ENCODE measurements at regions not wholly inside any gene's neighbourhood (a gene's known extent, or its start where the extent isn't known, plus 50 kb on each side); places are given as distances from the start of the nearest gene placed in this dataset.

- WGBS (ENCODE audit: insufficient coverage, insufficient replicate concordance, low lambda C conversion rate, missing lambda C conversion rate) = 59% methylated on average over 4 of the region's 4 CpGs
- Histone ChIP-seq H3K79me2 (ENCODE audit: control insufficient read depth, insufficient read depth, low read length) (no peaks in the 10 kb centered on the region), H3K27me3 (replicated peaks in 1 of 2; ENCODE audit: control insufficient read depth in 2 of 2, insufficient read depth in 2 of 2, low read length in 1 of 2) (no peaks in the 10 kb centered on the region), H2AFZ (ENCODE audit: control insufficient read depth, low read depth, low read length) (no peak overlapping the region), H3K36me3 (ENCODE audit: control insufficient read depth in 2 of 2, insufficient read depth in 2 of 2, low read length in 1 of 2) (no peaks in the 10 kb centered on the region), H3K9ac (ENCODE audit: control insufficient read depth, insufficient read depth, low read length) (no peak overlapping the region), H3K4me2 (ENCODE audit: control insufficient read depth, insufficient read depth) (no peak overlapping the region), H3K27ac (ENCODE audit: control insufficient read depth, insufficient read depth) (no peak overlapping the region), H3K4me3 (no peak overlapping the region), H4K20me1 (ENCODE audit: control insufficient read depth, insufficient read depth) (no peaks in the 10 kb centered on the region), H3K9me3 (replicated peaks; ENCODE audit: control insufficient read depth, insufficient read depth, low read length) (no peaks in the 10 kb centered on the region), H3K4me1 (ENCODE audit: control insufficient read depth, insufficient read depth, low read length) (peaks cover 4% of the 10 kb centered on the region; the same call in 1 of the 2 replicates)
- DNase-seq (ENCODE audit: low read depth, low spot score) (no peak), FAIRE-seq (no peak), ATAC-seq (no peak)
- intact Hi-C loops (cut with micrococcal nuclease; ENCODE audit: unreplicated experiment) (no loop called here), in situ Hi-C loops (cut with MboI) (no loop called here)
- ChIA-PET RAD21 (ENCODE audit: unreplicated experiment) (no interaction called here), SMC1A (ENCODE audit: uncharacterized antibody, unreplicated experiment) (interaction anchor here (0.7 to 1.2 kb wide), 2 partner anchors 16 to 700 kb away, joined by 3 to 6 read pairs; no protein-coding TSS in a partner anchor), POLR2A (no interaction called here), CTCF (interaction anchor here (0.6 kb wide), 1 partner anchor 27 kb away, joined by 3 read pairs; no protein-coding TSS in a partner anchor)
- TF ChIP-seq HCFC1 (IDR thresholded peaks at IDR 0.05; ENCODE audit: low read length) (no peak), IKZF2 (IDR thresholded peaks at IDR 0.05) (no peak), JUND (IDR thresholded peaks at IDR 0.05; ENCODE audit: low read depth, low read length) (no peak), CHD1 (IDR thresholded peaks at IDR 0.05; ENCODE audit: low read depth, low read length) (no peak)
- TF ChIP-seq, protein P1, sequence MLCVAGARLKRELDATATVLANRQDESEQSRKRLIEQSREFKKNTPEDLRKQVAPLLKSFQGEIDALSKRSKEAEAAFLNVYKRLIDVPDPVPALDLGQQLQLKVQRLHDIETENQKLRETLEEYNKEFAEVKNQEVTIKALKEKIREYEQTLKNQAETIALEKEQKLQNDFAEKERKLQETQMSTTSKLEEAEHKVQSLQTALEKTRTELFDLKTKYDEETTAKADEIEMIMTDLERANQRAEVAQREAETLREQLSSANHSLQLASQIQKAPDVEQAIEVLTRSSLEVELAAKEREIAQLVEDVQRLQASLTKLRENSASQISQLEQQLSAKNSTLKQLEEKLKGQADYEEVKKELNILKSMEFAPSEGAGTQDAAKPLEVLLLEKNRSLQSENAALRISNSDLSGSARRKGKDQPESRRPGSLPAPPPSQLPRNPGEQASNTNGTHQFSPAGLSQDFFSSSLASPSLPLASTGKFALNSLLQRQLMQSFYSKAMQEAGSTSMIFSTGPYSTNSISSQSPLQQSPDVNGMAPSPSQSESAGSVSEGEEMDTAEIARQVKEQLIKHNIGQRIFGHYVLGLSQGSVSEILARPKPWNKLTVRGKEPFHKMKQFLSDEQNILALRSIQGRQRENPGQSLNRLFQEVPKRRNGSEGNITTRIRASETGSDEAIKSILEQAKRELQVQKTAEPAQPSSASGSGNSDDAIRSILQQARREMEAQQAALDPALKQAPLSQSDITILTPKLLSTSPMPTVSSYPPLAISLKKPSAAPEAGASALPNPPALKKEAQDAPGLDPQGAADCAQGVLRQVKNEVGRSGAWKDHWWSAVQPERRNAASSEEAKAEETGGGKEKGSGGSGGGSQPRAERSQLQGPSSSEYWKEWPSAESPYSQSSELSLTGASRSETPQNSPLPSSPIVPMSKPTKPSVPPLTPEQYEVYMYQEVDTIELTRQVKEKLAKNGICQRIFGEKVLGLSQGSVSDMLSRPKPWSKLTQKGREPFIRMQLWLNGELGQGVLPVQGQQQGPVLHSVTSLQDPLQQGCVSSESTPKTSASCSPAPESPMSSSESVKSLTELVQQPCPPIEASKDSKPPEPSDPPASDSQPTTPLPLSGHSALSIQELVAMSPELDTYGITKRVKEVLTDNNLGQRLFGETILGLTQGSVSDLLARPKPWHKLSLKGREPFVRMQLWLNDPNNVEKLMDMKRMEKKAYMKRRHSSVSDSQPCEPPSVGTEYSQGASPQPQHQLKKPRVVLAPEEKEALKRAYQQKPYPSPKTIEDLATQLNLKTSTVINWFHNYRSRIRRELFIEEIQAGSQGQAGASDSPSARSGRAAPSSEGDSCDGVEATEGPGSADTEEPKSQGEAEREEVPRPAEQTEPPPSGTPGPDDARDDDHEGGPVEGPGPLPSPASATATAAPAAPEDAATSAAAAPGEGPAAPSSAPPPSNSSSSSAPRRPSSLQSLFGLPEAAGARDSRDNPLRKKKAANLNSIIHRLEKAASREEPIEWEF (IDR thresholded peaks at IDR 0.05; ENCODE audit: insufficient replicate concordance, low read depth, low read length) = no peak
- no TSS peak for BruUV-seq (replicated peaks)
Measured at GRCh38 chr9:3760031-3760430, 234.2 kb upstream of the RFX3 start.
